ENCODE measurements at regions not wholly inside any gene's neighbourhood (a gene's known extent, or its start where the extent isn't known, plus 50 kb on each side); places are given as distances from the start of the nearest gene placed in this dataset.
A peak's percentile ranks its signal among the peaks of the same experiment; 100 is the strongest.

DNA sequence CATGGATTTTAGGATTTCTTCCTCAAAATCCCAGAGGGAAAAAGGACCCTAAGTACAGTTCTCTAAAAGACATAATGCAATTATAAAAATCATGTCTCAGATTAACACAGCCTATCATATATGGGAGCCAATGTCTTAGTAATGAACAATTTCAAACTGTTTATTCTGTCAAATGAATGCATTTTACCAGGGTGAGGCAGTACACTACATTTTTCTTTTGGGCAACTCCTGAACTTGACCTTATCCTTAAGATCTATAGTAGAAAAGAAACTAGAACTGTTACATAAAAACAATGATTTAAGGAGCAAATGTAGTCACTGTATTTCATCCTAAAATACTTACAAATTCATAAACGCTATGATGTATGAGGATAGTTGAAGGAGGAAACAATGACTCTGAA lies 226.3 kb upstream of the B3GALT2 start:
- H3K27ac Mint-ChIP-seq: no peak overlapping the region
- peaks cover 38% of the 10 kb centered on the region for H3K4me1 Mint-ChIP-seq (ENCODE audit: low read depth)
- no peaks in the 10 kb centered on the region for H3K36me3 Mint-ChIP-seq (ENCODE audit: low read depth)
- TF ChIP-seq, protein P1, sequence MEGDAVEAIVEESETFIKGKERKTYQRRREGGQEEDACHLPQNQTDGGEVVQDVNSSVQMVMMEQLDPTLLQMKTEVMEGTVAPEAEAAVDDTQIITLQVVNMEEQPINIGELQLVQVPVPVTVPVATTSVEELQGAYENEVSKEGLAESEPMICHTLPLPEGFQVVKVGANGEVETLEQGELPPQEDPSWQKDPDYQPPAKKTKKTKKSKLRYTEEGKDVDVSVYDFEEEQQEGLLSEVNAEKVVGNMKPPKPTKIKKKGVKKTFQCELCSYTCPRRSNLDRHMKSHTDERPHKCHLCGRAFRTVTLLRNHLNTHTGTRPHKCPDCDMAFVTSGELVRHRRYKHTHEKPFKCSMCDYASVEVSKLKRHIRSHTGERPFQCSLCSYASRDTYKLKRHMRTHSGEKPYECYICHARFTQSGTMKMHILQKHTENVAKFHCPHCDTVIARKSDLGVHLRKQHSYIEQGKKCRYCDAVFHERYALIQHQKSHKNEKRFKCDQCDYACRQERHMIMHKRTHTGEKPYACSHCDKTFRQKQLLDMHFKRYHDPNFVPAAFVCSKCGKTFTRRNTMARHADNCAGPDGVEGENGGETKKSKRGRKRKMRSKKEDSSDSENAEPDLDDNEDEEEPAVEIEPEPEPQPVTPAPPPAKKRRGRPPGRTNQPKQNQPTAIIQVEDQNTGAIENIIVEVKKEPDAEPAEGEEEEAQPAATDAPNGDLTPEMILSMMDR (IDR thresholded peaks at IDR 0.05): no peak
- no peak overlapping the region for H3K4me3 Mint-ChIP-seq
- H3K27me3 Mint-ChIP-seq (ENCODE audit: insufficient read depth): no peaks in the 10 kb centered on the region; the same call in 1 of the 2 replicates
- no peaks in the 10 kb centered on the region for H3K9me3 Mint-ChIP-seq
- DNase-seq: no peak

DNA sequence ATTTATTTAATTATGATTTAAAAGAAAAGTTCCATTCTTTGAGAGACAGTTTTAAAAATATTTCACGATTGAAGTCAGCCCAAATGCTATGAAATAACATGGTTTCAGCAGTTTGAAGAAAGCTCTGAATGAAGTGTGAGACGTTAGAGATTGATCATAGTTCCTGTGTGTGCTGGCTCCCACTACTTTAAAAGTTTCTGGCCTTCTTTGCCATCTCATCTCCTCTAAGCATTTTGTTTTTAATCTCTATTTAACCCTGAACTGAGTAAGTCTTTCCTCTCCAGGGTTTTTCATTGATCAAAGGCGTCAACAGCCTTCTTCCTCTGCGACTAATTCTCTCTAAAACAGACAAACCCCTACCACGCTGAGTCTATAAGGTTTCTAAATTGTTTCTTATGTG lies 225.3 kb upstream of the B3GALT2 start:
- Mint-ChIP-seq H3K4me1 (ENCODE audit: low read depth) (peaks cover 38% of the 10 kb centered on the region), H3K27me3 (ENCODE audit: insufficient read depth) (no peaks in the 10 kb centered on the region; the same call in 1 of the 2 replicates), H3K9me3 (no peaks in the 10 kb centered on the region), H3K4me3 (peak overlapping the region; percentile 21), H3K36me3 (ENCODE audit: low read depth) (no peaks in the 10 kb centered on the region), H3K27ac (peak overlapping the region; percentile 60)
- no peak for DNase-seq
- TF ChIP-seq, protein P1 (IDR thresholded peaks at IDR 0.05): no peak

DNA sequence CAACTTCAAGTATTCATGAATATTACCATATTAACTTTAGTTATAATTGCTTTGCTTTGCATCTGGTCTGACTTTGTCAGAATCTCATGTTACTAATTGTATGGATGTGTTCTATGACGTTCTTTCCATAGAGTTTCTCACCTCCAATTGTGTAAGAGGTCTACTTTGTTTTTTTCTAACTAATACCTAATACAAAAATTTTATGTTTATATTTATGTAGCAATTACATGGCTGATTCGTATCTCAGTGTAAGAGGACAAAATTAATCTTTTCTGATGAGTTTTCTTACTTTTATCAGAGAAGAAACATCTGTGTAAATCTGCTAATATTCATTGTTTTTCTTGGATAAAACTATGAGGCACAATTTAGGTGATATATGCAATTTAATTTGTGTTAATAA lies 224.8 kb upstream of the B3GALT2 start:
- TF ChIP-seq, protein P1 (IDR thresholded peaks at IDR 0.05): no peak
- peaks cover 42% of the 10 kb centered on the region for H3K4me1 Mint-ChIP-seq (ENCODE audit: low read depth)
- no peak overlapping the region for H3K27ac Mint-ChIP-seq
- no peaks in the 10 kb centered on the region; the same call in 1 of the 2 replicates for H3K27me3 Mint-ChIP-seq (ENCODE audit: insufficient read depth)
- no peaks in the 10 kb centered on the region for H3K9me3 Mint-ChIP-seq
- no peaks in the 10 kb centered on the region for H3K36me3 Mint-ChIP-seq (ENCODE audit: low read depth)
- no peak overlapping the region for H3K4me3 Mint-ChIP-seq
- no peak for DNase-seq

DNA sequence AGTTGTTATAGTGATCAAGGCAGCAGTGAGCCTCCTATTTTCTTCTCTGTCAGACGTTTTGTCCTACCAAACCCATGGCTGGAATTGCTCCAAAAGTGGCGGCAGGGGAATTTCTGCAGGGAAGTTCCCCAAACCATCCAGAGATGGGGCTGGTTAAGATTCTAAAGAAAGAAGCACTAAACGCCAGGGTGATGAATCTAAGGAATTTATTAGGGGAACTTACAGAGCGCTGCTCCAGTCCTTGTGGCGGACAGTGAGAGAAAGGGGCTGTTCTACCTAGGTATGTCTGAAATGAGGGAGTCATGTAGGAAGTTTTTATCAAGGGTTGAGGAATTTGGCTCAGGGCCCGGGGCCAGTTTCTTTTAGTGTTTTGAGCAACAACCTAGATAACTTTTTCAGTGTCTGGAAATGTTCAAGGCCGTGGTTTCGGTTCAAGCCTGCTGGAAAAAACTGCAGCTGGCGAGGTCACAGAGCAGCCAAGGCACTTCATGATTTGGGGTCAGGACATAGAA lies 222.4 kb upstream of the B3GALT2 start:
- Mint-ChIP-seq H3K9me3 (no peaks in the 10 kb centered on the region), H3K36me3 (ENCODE audit: low read depth) (no peaks in the 10 kb centered on the region), H3K4me1 (ENCODE audit: low read depth) (peaks cover 42% of the 10 kb centered on the region), H3K27ac (peak overlapping the region; percentile 88), H3K27me3 (ENCODE audit: insufficient read depth) (no peaks in the 10 kb centered on the region; the same call in 1 of the 2 replicates), H3K4me3 (peak overlapping the region; percentile 88)
- peak; percentile 90 for DNase-seq
- TF ChIP-seq, protein P1 (IDR thresholded peaks at IDR 0.05): peak; percentile 44

DNA sequence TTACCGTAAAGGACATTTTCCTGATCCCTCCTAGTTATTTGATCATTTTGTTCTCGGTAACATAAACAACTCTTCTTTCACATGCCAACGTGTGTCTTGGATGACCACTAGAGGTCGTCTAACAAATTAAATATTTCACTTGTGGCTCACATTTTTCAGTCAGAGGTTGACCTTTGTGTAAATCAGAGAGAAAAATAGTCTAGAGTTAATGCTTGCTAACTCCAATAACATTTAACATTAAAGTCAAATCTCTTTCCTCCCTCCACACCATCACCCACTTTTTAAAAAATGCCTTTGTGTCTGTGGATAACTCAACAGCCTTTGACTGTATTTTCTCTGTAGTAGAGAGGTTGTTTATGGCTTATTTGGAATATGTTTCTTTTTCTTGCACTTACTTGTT lies 220.5 kb upstream of the B3GALT2 start:
- Mint-ChIP-seq H3K4me1 (ENCODE audit: low read depth) (peaks cover 34% of the 10 kb centered on the region), H3K4me3 (no peak overlapping the region), H3K9me3 (no peaks in the 10 kb centered on the region), H3K36me3 (ENCODE audit: low read depth) (no peaks in the 10 kb centered on the region), H3K27me3 (ENCODE audit: insufficient read depth) (no peaks in the 10 kb centered on the region; the same call in 1 of the 2 replicates), H3K27ac (no peak overlapping the region)
- TF ChIP-seq, protein P1 (IDR thresholded peaks at IDR 0.05): peak; percentile 91
- peak; percentile 71 for DNase-seq
